Prostate gland (tissue), 2 donors: ENCODE measurements at regions not wholly inside any gene's neighbourhood (a gene's known extent, or its start where the extent isn't known, plus 50 kb on each side); places are given as distances from the start of the nearest gene placed in this dataset.

ENCODE experiments used
- DNase-seq: peaks from one replicate; pipeline ENCODE4 v3.0.0-alpha.2; 2019; ENCODE audit warnings: low spot score
- H3K27ac ChIP-seq, 2 donors: fragments of 200-600 bp; sonication (generic); 2 replicates each; pipeline ENCODE4 v1.5.1; 2017 to 2019
- H3K27me3 ChIP-seq: fragments of 200-600 bp; sonication (generic); replicated peaks from 2 replicates; pipeline ENCODE4 v1.5.1; 2019; ENCODE audit not compliant: insufficient read depth
- H3K36me3 ChIP-seq, 2 donors: fragments of 200-600 bp; sonication (generic); 1 replicate in 1 of 2; 2 replicates in 1 of 2; pipeline versions ENCODE4 v1.5.1 to v1.8.1; 2017 to 2019
- H3K4me1 ChIP-seq: fragments of 200-600 bp; sonication (generic); replicated peaks from 2 replicates; pipeline ENCODE4 v1.5.1; 2019
- H3K4me3 ChIP-seq, 2 donors: fragments of 200-600 bp; sonication (generic); 2 replicates each; pipeline ENCODE4 v1.5.1; 2017 to 2019
- H3K9me3 ChIP-seq: fragments of 200-600 bp; sonication (generic); 2 replicates; pipeline ENCODE4 v1.5.1; 2017
- POLR2A ChIP-seq: fragments of 450-650 bp; IDR thresholded peaks from one replicate; pipeline ENCODE4 v1.6.1; 2016; ENCODE audit warnings: antibody characterized with exemption, mild to moderate bottlenecking
- POLR2AphosphoS5 ChIP-seq: sonication (generic); formaldehyde crosslinking; IDR thresholded peaks from one replicate; pipeline ENCODE4 v1.6.1; 2017; ENCODE audit warnings: antibody characterized with exemption
- WGBS: methylation state at CpG from one replicate; pipeline ENCODE4 v1.1.5; 2018; 5-methylcytosine and 5-hydroxymethylcytosine counted together
- intact Hi-C: fragments of 100-400 bp; cut with DNase I; formaldehyde crosslinking; loops from one replicate; pipeline ENCODE4 v1.14.2; 2022
- TF ChIP-seq, protein P1 (sequence below), 4 experiments: fragments of 200-600 bp in 2 of 4; fragments of 450-650 bp in 2 of 4; sonication (generic) in 2 of 4; IDR thresholded peaks; 1 replicate in 3 of 4; 2 replicates in 1 of 4; pipeline ENCODE4 v1.5.1; 2016 to 2019; ENCODE audit warnings: antibody characterized with exemption in 4 of 4, mild to moderate bottlenecking in 2 of 4, moderate library complexity in 2 of 4

DNA sequence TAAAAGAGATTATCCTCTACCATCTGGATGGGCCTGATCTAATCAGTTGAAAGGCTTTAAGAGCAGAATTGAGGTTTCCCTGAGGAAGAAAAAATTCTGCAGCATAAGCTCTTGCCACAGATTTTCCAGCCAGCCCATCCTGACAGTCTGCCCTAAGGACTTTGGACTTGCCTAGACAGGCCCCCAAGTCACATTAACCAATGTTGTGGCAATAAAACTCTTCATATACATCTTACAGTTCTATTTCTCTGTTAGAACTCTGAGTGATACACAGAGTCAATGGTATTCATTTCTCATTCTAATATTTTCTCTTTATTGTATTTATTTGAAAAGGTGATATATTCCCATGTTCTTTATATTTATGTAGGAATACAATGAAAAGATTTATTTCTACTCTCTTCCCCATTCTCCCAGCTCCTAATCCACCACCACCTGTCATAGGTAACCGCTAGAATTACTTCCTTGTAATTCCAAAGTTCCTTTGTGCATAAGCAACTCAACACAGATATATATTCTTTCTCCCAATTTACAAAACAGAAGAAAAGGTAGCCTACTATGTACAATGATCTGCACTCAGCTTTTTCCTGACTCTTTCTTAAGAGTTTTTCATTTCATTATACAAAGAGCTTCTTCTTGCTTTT lies 182.1 kb downstream of the CAPZA3 start:
- no peaks in the 10 kb centered on the region for H3K4me1 ChIP-seq
- WGBS: 94% methylated on average over 1 of the region's 1 CpG
- no peaks in the 10 kb centered on the region for H3K27me3 ChIP-seq
- no peaks in the 10 kb centered on the region for H3K36me3 ChIP-seq
- TF ChIP-seq POLR2A (no peak), POLR2AphosphoS5 (no peak)
- TF ChIP-seq, protein P1, sequence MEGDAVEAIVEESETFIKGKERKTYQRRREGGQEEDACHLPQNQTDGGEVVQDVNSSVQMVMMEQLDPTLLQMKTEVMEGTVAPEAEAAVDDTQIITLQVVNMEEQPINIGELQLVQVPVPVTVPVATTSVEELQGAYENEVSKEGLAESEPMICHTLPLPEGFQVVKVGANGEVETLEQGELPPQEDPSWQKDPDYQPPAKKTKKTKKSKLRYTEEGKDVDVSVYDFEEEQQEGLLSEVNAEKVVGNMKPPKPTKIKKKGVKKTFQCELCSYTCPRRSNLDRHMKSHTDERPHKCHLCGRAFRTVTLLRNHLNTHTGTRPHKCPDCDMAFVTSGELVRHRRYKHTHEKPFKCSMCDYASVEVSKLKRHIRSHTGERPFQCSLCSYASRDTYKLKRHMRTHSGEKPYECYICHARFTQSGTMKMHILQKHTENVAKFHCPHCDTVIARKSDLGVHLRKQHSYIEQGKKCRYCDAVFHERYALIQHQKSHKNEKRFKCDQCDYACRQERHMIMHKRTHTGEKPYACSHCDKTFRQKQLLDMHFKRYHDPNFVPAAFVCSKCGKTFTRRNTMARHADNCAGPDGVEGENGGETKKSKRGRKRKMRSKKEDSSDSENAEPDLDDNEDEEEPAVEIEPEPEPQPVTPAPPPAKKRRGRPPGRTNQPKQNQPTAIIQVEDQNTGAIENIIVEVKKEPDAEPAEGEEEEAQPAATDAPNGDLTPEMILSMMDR (IDR thresholded peaks at IDR 0.05): no peak
- H3K4me3 ChIP-seq: no peak overlapping the region
- intact Hi-C loops: no loop called here
- H3K27ac ChIP-seq: no peak overlapping the region
- no peak for DNase-seq
- no peaks in the 10 kb centered on the region for H3K9me3 ChIP-seq

DNA sequence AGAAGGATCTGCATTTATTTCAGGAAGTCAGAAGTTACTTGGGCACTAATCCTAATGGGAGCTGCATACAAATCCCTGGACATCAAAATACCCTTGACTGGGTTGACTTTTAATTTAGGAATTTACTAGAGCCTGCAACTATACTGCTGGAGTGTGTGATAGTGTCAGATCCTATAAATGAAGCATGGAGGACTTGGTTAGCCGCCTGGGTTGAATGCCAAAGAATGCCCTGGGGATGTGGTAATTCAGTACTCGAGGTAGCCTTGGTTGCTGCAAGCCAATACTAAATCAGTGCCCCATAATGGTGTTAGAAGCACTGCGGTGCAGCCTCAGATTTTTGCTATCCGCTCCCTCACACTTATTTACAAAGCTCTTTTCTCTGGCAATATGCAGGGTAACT lies 184.9 kb downstream of the CAPZA3 start:
- Histone ChIP-seq H3K27ac (no peak overlapping the region), H3K9me3 (no peaks in the 10 kb centered on the region), H3K4me1 (no peaks in the 10 kb centered on the region), H3K4me3 (no peak overlapping the region), H3K36me3 (no peaks in the 10 kb centered on the region), H3K27me3 (peaks cover 2% of the 10 kb centered on the region)
- no peak for DNase-seq
- TF ChIP-seq POLR2AphosphoS5 (no peak), POLR2A (no peak)
- TF ChIP-seq, protein P1 (IDR thresholded peaks at IDR 0.05): no peak
- intact Hi-C loops: no loop called here
- 97% methylated on average over 4 of the region's 4 CpGs for WGBS

DNA sequence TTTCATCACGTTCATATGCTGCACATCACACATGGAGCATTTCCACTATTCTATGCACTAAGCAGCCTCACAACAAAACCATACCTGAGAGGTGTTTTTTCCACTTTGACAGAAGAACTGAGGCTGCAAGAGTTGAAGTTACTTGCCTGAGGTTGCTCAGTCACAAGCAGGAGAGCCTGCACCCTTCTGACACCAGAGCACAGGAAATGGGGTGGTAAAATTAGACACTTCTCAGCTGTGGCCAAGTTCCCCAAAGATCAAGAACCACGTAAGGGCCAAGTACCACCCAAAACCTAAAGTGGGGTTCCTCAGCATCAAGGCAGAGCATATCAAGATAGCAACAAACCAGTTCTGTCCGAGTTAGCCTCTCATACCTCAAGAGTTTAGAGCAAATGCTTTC lies 185.8 kb downstream of the CAPZA3 start:
- Histone ChIP-seq H3K9me3 (no peaks in the 10 kb centered on the region), H3K4me1 (no peaks in the 10 kb centered on the region), H3K4me3 (no peak overlapping the region), H3K36me3 (no peaks in the 10 kb centered on the region), H3K27me3 (peaks cover 2% of the 10 kb centered on the region), H3K27ac (no peak overlapping the region)
- 87% methylated on average over 3 of the region's 3 CpGs for WGBS
- no peak for TF ChIP-seq POLR2A
- no peak for TF ChIP-seq POLR2AphosphoS5
- TF ChIP-seq, protein P1 (IDR thresholded peaks at IDR 0.05): no peak
- DNase-seq: no peak
- intact Hi-C loops: no loop called here

DNA sequence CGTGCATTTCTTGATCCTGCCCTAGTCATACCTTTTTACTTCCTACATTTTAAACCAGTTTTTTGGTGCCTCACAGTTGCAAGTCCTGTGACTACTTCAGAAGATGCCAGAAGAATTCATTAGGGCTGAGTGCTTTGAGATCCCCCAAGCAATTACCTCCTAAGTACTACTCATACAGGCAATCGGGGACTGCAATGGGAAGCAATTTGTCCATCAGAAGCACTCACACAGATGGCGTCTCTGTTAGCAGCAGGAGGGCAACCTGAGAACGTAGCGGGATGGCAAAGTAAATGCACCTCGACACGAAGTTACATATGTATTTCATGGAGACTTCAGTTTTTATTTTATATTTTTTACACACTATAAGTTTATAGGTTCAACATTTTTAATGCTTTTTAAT lies 188.3 kb downstream of the CAPZA3 start:
- intact Hi-C loops: no loop called here
- DNase-seq: no peak
- Histone ChIP-seq H3K27ac (no peak overlapping the region), H3K4me3 (no peak overlapping the region), H3K27me3 (peaks cover 2% of the 10 kb centered on the region), H3K4me1 (no peaks in the 10 kb centered on the region), H3K36me3 (no peaks in the 10 kb centered on the region), H3K9me3 (no peaks in the 10 kb centered on the region)
- 83% methylated on average over 7 of the region's 7 CpGs for WGBS
- TF ChIP-seq POLR2A (no peak), POLR2AphosphoS5 (no peak)
- TF ChIP-seq, protein P1 (IDR thresholded peaks at IDR 0.05): no peak

DNA sequence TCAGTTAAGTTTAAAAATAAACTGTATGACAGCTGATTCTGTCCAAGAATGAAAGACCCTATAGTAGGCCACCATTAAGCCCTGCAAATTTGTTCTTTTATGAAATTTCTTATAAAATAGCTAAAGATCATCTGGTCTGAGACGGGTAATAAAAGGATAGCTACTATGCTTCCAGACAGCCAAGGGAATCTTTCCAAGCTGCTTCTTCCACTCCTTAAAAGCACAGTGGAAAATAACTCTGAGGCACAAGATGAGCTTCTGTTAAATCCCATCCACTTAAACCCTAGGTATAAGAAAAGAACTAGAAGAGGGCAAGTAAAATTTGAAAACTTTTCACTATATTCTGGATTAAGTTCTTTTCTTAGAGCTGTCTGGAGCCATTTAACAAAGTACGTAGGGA lies 194.3 kb downstream of the CAPZA3 start:
- no peak overlapping the region for H3K27ac ChIP-seq
- 36% methylated on average over 2 of the region's 2 CpGs for WGBS
- TF ChIP-seq POLR2AphosphoS5 (no peak), POLR2A (no peak)
- TF ChIP-seq, protein P1 (IDR thresholded peaks at IDR 0.05): no peak
- H3K27me3 ChIP-seq: no peaks in the 10 kb centered on the region
- H3K36me3 ChIP-seq: no peaks in the 10 kb centered on the region
- no peaks in the 10 kb centered on the region for H3K9me3 ChIP-seq
- intact Hi-C loops: no loop called here
- no peak overlapping the region for H3K4me3 ChIP-seq
- DNase-seq: no peak
- H3K4me1 ChIP-seq: no peaks in the 10 kb centered on the region
